Suppressor macrophage treated with lipopolysaccharide for 4 hours (primary cell): ENCODE measurements at regions not wholly inside any gene's neighbourhood (a gene's known extent, or its start where the extent isn't known, plus 50 kb on each side); places are given as distances from the start of the nearest gene placed in this dataset.

Experiments used
- DNase-seq: peaks from one replicate; pipeline ENCODE4 v3.0.0-alpha.2; 2020

- DNase-seq: no peak
Measured at GRCh38 chr5:51279983-51280706, 103.1 kb upstream of the ISL1 start.

GRCh38 chr5:51286046-51286445 is 97.2 kb upstream of the ISL1 start:
- DNase-seq: no peak

GRCh38 chr5:51302343-51302742 is 80.9 kb upstream of the ISL1 start:
- no peak for DNase-seq

GRCh38 chr5:51326844-51327243 is 56.4 kb upstream of the ISL1 start:
- no peak for DNase-seq
